Bronchial epithelial cell (primary cell): ENCODE measurements at regions not wholly inside any gene's neighbourhood (a gene's known extent, or its start where the extent isn't known, plus 50 kb on each side); places are given as distances from the start of the nearest gene placed in this dataset.

ENCODE experiments used
- DNase-seq: peaks from one replicate; pipeline ENCODE4 v3.0.0-alpha.2; 2010; ENCODE audit warnings: low read depth
- FAIRE-seq: peaks from 2 replicates; lab custom pipeline; 2011; peaks lifted over from hg19 to GRCh38; lab: Jason Lieb, UNC
- H3K27me3 ChIP-seq: 2 replicates; pipeline ENCODE4 v1.5.1; 2011; ENCODE audit warnings: low read length; ENCODE audit not compliant: control insufficient read depth, insufficient read depth
- H3K36me3 ChIP-seq: 2 replicates; pipeline ENCODE4 v1.5.1; 2011; ENCODE audit warnings: low read length; ENCODE audit not compliant: control insufficient read depth, insufficient read depth
- H3K4me3 ChIP-seq: 2 replicates; pipeline ENCODE4 v1.5.1; 2011; ENCODE audit warnings: mild to moderate bottlenecking, low read depth, low read length, control low read depth
- TF ChIP-seq, protein P1 (sequence below): IDR thresholded peaks from 2 replicates; pipeline ENCODE4 v1.5.1; 2011; ENCODE audit warnings: mild to moderate bottlenecking, moderate library complexity, low read length, control low read depth, inconsistent platforms; ENCODE audit not compliant: insufficient read depth, severe bottlenecking

DNA sequence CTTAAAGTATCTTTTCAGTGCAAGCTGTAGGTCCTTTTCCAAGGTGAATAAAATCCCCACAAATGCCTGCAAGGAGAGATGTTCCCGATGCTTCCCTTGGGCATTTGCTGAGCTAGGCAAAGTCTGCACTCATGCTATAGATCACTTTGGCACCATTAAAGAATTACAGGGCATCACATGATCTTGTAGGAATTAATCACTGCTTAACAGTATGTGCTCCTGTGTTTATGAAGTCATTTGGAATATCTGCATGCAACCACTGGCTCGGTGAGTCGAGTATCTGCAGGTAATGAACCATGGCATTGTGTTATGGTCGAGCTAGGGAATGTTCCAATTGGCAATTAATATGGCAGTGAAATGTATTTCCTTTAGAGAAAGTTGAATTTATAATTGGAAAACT, 615.1 kb downstream of the TLE1 start:
- no peaks in the 10 kb centered on the region for H3K27me3 ChIP-seq
- FAIRE-seq (no peak), DNase-seq (peak; percentile 30)
- H3K36me3 ChIP-seq = no peaks in the 10 kb centered on the region
- TF ChIP-seq, protein P1, sequence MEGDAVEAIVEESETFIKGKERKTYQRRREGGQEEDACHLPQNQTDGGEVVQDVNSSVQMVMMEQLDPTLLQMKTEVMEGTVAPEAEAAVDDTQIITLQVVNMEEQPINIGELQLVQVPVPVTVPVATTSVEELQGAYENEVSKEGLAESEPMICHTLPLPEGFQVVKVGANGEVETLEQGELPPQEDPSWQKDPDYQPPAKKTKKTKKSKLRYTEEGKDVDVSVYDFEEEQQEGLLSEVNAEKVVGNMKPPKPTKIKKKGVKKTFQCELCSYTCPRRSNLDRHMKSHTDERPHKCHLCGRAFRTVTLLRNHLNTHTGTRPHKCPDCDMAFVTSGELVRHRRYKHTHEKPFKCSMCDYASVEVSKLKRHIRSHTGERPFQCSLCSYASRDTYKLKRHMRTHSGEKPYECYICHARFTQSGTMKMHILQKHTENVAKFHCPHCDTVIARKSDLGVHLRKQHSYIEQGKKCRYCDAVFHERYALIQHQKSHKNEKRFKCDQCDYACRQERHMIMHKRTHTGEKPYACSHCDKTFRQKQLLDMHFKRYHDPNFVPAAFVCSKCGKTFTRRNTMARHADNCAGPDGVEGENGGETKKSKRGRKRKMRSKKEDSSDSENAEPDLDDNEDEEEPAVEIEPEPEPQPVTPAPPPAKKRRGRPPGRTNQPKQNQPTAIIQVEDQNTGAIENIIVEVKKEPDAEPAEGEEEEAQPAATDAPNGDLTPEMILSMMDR = no peak
- no peak overlapping the region for H3K4me3 ChIP-seq

DNA sequence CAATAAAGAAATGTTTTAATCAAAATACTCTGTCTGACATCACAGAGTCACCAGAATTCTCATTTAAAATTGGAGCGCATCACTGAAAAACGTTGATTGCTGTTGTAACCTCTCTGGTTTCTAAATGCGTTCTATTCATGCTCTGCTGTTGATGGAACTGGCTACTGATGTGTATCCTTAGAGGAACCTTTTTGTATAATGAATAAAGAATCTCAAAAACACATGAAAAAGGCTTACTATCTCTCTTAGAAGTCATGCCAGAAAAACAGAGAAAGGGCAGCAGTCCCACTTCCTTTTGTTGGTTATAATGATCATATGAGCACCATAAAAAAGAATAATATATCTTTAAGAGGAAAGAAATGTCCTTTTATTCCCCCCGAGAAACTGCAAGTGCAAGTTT, 615.5 kb downstream of the TLE1 start:
- FAIRE-seq = no peak
- H3K27me3 ChIP-seq = no peaks in the 10 kb centered on the region
- no peak for DNase-seq
- no peak overlapping the region for H3K4me3 ChIP-seq
- TF ChIP-seq, protein P1 = no peak
- H3K36me3 ChIP-seq = no peaks in the 10 kb centered on the region

DNA sequence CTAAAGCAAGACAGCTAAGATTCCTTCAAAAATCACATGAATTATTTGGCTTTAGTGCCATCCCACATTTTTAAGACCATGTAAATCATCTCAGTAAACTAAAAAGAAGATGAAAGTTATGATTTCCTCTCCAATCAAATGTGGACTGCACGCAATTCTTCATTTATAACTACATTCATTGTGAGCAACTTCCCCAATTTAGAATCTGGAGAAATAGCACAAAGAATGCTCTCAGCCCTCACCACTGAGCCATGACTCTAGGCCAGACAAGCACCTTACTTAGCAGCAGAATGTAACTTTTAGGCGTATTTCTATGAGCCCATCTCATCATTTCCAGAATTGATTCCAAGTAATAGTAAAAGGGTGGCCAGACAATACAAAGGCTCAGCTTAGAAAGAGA, 616.6 kb downstream of the TLE1 start:
- Histone ChIP-seq H3K36me3 (no peaks in the 10 kb centered on the region), H3K27me3 (no peaks in the 10 kb centered on the region), H3K4me3 (no peak overlapping the region)
- TF ChIP-seq, protein P1 = no peak
- DNase-seq (no peak), FAIRE-seq (no peak)

DNA sequence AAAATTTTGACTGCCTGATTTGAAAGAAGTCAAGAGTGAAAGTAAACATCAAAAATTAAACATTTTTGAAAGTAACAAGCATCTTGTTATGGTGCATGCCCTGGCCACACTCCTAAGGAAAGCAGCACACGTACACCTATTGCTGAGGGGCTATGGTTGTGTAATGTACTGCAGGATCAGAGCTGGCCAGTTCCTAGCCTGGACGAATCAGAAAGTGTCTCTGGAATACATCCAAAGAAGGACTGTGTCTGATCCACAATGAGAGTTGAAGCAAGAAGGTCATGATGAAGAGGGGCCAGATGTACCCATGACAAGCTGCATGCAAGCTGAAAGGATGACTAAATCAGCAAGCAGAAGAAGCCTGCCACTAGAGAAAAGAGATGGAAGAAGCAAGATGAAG, 618.2 kb downstream of the TLE1 start:
- H3K27me3 ChIP-seq = no peaks in the 10 kb centered on the region
- no peak for FAIRE-seq

DNA sequence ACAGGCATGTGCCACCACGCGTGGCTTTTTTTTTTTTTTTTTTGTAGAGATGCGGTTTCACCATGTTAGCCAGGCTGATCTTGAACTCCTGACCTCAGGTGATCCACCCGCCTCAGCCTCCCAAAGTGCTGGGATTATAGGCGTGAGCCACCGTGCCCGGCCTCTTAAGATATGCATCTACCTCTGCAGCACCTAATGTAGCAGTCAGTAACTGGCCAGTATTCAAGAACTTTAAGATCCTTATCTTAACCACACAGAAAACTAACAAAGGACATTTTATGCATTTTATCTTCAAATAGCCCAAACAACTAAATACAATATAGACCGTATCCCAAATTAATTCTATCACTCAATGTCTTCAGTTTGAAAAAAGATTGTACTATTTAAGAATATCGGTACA, 618.7 kb downstream of the TLE1 start:
- DNase-seq = no peak
- no peaks in the 10 kb centered on the region for H3K27me3 ChIP-seq
- no peak for FAIRE-seq

More for the DNA sequence above, 618.2 kb downstream of the TLE1 start:
- Histone ChIP-seq H3K36me3 (no peaks in the 10 kb centered on the region), H3K4me3 (no peak overlapping the region)
- no peak for DNase-seq
- TF ChIP-seq, protein P1 = no peak

DNA sequence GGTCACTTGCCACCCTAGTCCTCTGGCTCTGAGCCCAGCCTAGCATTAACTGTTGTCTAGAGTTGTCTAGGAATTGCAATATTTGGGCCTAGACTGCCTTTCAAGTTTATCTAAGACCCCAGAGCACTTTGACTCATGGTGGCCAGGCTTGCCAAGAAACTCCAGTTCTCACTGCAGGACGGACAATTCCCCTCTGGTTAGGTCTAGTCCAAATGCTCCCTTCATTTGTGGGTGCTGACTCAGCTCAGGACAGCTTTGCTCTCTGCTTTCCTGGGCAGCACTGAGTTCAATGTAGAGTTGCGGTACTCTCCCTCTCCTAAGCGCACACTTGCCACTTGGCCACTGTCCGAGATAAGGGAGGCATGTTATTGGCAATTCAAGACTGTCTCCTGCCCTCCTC, 619.4 kb downstream of the TLE1 start:
- Histone ChIP-seq H3K4me3 (no peak overlapping the region), H3K27me3 (no peaks in the 10 kb centered on the region), H3K36me3 (no peaks in the 10 kb centered on the region)
- no peak for DNase-seq
- FAIRE-seq = no peak
- TF ChIP-seq, protein P1 = no peak

More for the DNA sequence above, 618.7 kb downstream of the TLE1 start:
- TF ChIP-seq, protein P1 = no peak
- Histone ChIP-seq H3K36me3 (no peaks in the 10 kb centered on the region), H3K4me3 (no peak overlapping the region)
